CD14-positive monocyte (primary cell): ENCODE measurements at regions not wholly inside any gene's neighbourhood (a gene's known extent, or its start where the extent isn't known, plus 50 kb on each side); places are given as distances from the start of the nearest gene placed in this dataset.

Experiments
- DNase-seq, 3 donors: peaks; one replicate each; pipeline ENCODE4 v3.0.0-alpha.2; 2011 to 2022
- H2AFZ ChIP-seq: 2 replicates; pipeline ENCODE4 v1.6.0; 2012; ENCODE audit warnings: mild to moderate bottlenecking, low read depth, low read length, inconsistent platforms; ENCODE audit not compliant: insufficient read depth, poor library complexity, severe bottlenecking
- H3K27ac ChIP-seq, 2 donors: 1 replicate in 1 of 2; 2 replicates in 1 of 2; pipeline ENCODE4 v1.5.1; 2012 to 2013; ENCODE audit warnings: low read length in 2 of 2, control low read depth in 1 of 2, inconsistent platforms in 1 of 2, low read depth in 1 of 2, mild to moderate bottlenecking in 1 of 2
- H3K27me3 ChIP-seq, 2 donors: one replicate each; pipeline versions ENCODE4 v1.6.0 to v1.6.1; 2011 to 2013; ENCODE audit warnings: low read length in 2 of 2; ENCODE audit not compliant: control insufficient read depth in 2 of 2, insufficient read depth in 2 of 2
- H3K36me3 ChIP-seq, 2 donors: replicated peaks in 1 of 2; 1 replicate in 1 of 2; 2 replicates in 1 of 2; pipeline versions ENCODE4 v1.5.1 to v1.6.1; 2012 to 2013; ENCODE audit warnings: low read length in 2 of 2, control low read depth in 1 of 2, inconsistent platforms in 1 of 2, mild to moderate bottlenecking in 1 of 2; ENCODE audit not compliant: insufficient read depth in 2 of 2, control insufficient read depth in 1 of 2
- H3K4me1 ChIP-seq, 2 donors: 1 replicate in 1 of 2; 2 replicates in 1 of 2; pipeline versions ENCODE4 v1.5.1 to v1.6.1; 2012 to 2013; ENCODE audit warnings: low read length in 2 of 2, control low read depth in 1 of 2, inconsistent platforms in 1 of 2, mild to moderate bottlenecking in 1 of 2, moderate library complexity in 1 of 2; ENCODE audit not compliant: insufficient read depth in 2 of 2, control insufficient read depth in 1 of 2
- H3K4me2 ChIP-seq: replicated peaks from 2 replicates; pipeline ENCODE3; 2012; ENCODE audit warnings: low read length, moderate library complexity, mild to moderate bottlenecking; ENCODE audit not compliant: poor library complexity, severe bottlenecking; ENCODE audit errors: extremely low read depth
- H3K4me3 ChIP-seq, 3 experiments: fragments of 200-600 bp in 1 of 3; sonication (generic) in 1 of 3; replicated peaks in 1 of 3; 1 replicate in 2 of 3; 2 replicates in 1 of 3; pipeline ENCODE4 v1.5.1; 2011 to 2013; ENCODE audit warnings: low read length in 3 of 3, mild to moderate bottlenecking in 3 of 3, control low read depth in 2 of 3, low read depth in 2 of 3, inconsistent platforms in 1 of 3, moderate library complexity in 1 of 3
- H3K79me2 ChIP-seq: 2 replicates; pipeline ENCODE4 v1.6.0; 2012; ENCODE audit warnings: mild to moderate bottlenecking, control low read depth, inconsistent platforms, low read length, moderate library complexity; ENCODE audit not compliant: insufficient read depth
- H3K9ac ChIP-seq: 2 replicates; pipeline ENCODE4 v1.6.0; 2017; ENCODE audit warnings: low read length, mild to moderate bottlenecking; ENCODE audit not compliant: insufficient read depth, poor library complexity, severe bottlenecking
- H3K9me3 ChIP-seq, 2 donors: replicated peaks in 1 of 2; 1 replicate in 1 of 2; 2 replicates in 1 of 2; pipeline versions ENCODE4 v1.5.1 to v1.6.1; 2012 to 2013; ENCODE audit warnings: low read length in 2 of 2, control low read depth in 1 of 2; ENCODE audit not compliant: control insufficient read depth in 1 of 2, insufficient read depth in 1 of 2
- H4K20me1 ChIP-seq: 2 replicates; pipeline ENCODE4 v1.6.0; 2012; ENCODE audit warnings: mild to moderate bottlenecking, low read length, control low read depth, moderate library complexity; ENCODE audit not compliant: insufficient read depth
- H3K27ac Mint-ChIP-seq, 7 donors: one replicate each; pipeline ENCODE4 v1.8.0; 2020; ENCODE audit warnings: mild to moderate bottlenecking in 7 of 7, mixed read lengths in 7 of 7, moderate library complexity in 6 of 7, inconsistent platforms in 2 of 7
- H3K27me3 Mint-ChIP-seq, 3 donors: one replicate each; pipeline ENCODE4 v1.8.0; 2021 to 2022; ENCODE audit warnings: low read depth in 3 of 3, mild to moderate bottlenecking in 3 of 3, mixed read lengths in 3 of 3, moderate library complexity in 3 of 3, inconsistent platforms in 1 of 3
- H3K36me3 Mint-ChIP-seq, 2 donors: one replicate each; pipeline ENCODE4 v1.8.0; 2020; ENCODE audit warnings: mixed read lengths in 2 of 2, inconsistent platforms in 1 of 2, mild to moderate bottlenecking in 1 of 2
- H3K4me1 Mint-ChIP-seq: one replicate; pipeline ENCODE4 v1.8.0; 2020; ENCODE audit warnings: mild to moderate bottlenecking, mixed read lengths
- H3K4me3 Mint-ChIP-seq, 2 donors: one replicate each; pipeline ENCODE4 v1.8.0; 2020; ENCODE audit warnings: mild to moderate bottlenecking in 2 of 2, mixed read lengths in 2 of 2, moderate library complexity in 1 of 2
- H3K9me3 Mint-ChIP-seq, 7 donors: one replicate each; pipeline ENCODE4 v1.8.0; 2020 to 2022; ENCODE audit warnings: mixed read lengths in 7 of 7, mild to moderate bottlenecking in 6 of 7, moderate library complexity in 6 of 7, inconsistent platforms in 2 of 7
- WGBS: methylation state at CpG from one replicate; pipeline ENCODE4 v1.1.5; 2013; ENCODE audit warnings: missing lambda C conversion rate; ENCODE audit not compliant: insufficient coverage; 5-methylcytosine and 5-hydroxymethylcytosine counted together
- intact Hi-C, 2 donors: fragments of 100-400 bp; cut with micrococcal nuclease; formaldehyde crosslinking; loops; one replicate each; pipeline versions ENCODE4 v1.15.0 to v1.15.1; 2023
- TF ChIP-seq, protein P1 (sequence below): fragments of 200-600 bp; IDR thresholded peaks from one replicate; pipeline ENCODE4 v1.8.0; 2022; ENCODE audit warnings: antibody characterized with exemption, mild to moderate bottlenecking

DNA sequence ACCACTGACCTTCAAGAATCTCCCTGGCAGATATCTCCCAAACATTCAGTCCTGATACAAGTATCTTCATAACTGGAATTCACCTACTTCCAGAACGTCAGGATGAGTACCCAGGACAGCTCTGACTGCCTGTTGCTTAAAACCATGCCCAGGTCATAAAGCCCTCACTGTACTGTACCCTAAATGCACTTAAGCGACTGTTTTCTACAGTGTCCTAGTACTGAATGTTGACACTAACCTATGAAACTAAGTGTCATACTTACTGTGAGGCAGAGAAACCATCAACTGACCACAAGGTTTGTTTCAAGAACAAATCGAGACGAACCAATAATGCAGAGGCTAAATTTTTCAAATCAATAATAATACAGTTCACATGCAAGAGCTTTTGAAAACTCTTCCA, 178.7 kb upstream of the NSMCE3 start:
- no peak for DNase-seq
- 83% methylated on average over 3 of the region's 4 CpGs for WGBS
- TF ChIP-seq, protein P1, sequence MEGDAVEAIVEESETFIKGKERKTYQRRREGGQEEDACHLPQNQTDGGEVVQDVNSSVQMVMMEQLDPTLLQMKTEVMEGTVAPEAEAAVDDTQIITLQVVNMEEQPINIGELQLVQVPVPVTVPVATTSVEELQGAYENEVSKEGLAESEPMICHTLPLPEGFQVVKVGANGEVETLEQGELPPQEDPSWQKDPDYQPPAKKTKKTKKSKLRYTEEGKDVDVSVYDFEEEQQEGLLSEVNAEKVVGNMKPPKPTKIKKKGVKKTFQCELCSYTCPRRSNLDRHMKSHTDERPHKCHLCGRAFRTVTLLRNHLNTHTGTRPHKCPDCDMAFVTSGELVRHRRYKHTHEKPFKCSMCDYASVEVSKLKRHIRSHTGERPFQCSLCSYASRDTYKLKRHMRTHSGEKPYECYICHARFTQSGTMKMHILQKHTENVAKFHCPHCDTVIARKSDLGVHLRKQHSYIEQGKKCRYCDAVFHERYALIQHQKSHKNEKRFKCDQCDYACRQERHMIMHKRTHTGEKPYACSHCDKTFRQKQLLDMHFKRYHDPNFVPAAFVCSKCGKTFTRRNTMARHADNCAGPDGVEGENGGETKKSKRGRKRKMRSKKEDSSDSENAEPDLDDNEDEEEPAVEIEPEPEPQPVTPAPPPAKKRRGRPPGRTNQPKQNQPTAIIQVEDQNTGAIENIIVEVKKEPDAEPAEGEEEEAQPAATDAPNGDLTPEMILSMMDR, result no peak
- Mint-ChIP-seq H3K36me3 (no peaks in the 10 kb centered on the region), H3K27ac (no peak overlapping the region), H3K27me3 (peaks cover 3 to 7% (median 6%) of the 10 kb centered on the region in 3 donors), H3K4me1 (no peaks in the 10 kb centered on the region), H3K4me3 (no peak overlapping the region), H3K9me3 (peaks cover 4 to 17% (median 7%) of the 10 kb centered on the region in 7 donors)
- H4K20me1 ChIP-seq, result no peaks in the 10 kb centered on the region
- no peak overlapping the region for H3K27ac ChIP-seq
- no peak overlapping the region for H3K9ac ChIP-seq
- no peak overlapping the region for H3K4me2 ChIP-seq
- no peak overlapping the region for H2AFZ ChIP-seq
- peaks cover 0 to 3% of the 10 kb centered on the region in 2 donors for H3K9me3 ChIP-seq
- H3K27me3 ChIP-seq, result no peaks in the 10 kb centered on the region
- no peak overlapping the region for H3K4me3 ChIP-seq
- no peaks in the 10 kb centered on the region for H3K36me3 ChIP-seq
- no peaks in the 10 kb centered on the region for H3K4me1 ChIP-seq
- no peaks in the 10 kb centered on the region for H3K79me2 ChIP-seq
- intact Hi-C loops, result no loop called here

GRCh38 chr15:29446480-29446879, 176.9 kb upstream of the NSMCE3 start:
- no peaks in the 10 kb centered on the region for H3K27me3 ChIP-seq
- no peaks in the 10 kb centered on the region for H3K4me1 Mint-ChIP-seq
- no peak overlapping the region for H3K9ac ChIP-seq
- 100% methylated on average over 1 of the region's 3 CpGs for WGBS
- no peaks in the 10 kb centered on the region for H3K36me3 ChIP-seq
- no peaks in the 10 kb centered on the region for H4K20me1 ChIP-seq
- H3K4me3 ChIP-seq, result no peak overlapping the region
- no peak for DNase-seq
- intact Hi-C loops, result no loop called here
- no peak overlapping the region for H3K27ac Mint-ChIP-seq
- no peak overlapping the region for H3K4me2 ChIP-seq
- no peaks in the 10 kb centered on the region for H3K79me2 ChIP-seq
- H3K9me3 ChIP-seq, result peaks cover 4 to 15% of the 10 kb centered on the region in 2 donors
- no peak overlapping the region for H2AFZ ChIP-seq
- H3K36me3 Mint-ChIP-seq, result no peaks in the 10 kb centered on the region
- TF ChIP-seq, protein P1, result no peak
- no peak overlapping the region for H3K4me3 Mint-ChIP-seq
- H3K9me3 Mint-ChIP-seq, result peaks cover 4 to 21% (median 13%) of the 10 kb centered on the region in 7 donors
- H3K4me1 ChIP-seq, result no peaks in the 10 kb centered on the region
- H3K27ac ChIP-seq, result no peak overlapping the region
- peaks cover 2 to 6% (median 5%) of the 10 kb centered on the region in 3 donors for H3K27me3 Mint-ChIP-seq
